ENCODE measurements at regions not wholly inside any gene's neighbourhood (a gene's known extent, or its start where the extent isn't known, plus 50 kb on each side); places are given as distances from the start of the nearest gene placed in this dataset.

DNA sequence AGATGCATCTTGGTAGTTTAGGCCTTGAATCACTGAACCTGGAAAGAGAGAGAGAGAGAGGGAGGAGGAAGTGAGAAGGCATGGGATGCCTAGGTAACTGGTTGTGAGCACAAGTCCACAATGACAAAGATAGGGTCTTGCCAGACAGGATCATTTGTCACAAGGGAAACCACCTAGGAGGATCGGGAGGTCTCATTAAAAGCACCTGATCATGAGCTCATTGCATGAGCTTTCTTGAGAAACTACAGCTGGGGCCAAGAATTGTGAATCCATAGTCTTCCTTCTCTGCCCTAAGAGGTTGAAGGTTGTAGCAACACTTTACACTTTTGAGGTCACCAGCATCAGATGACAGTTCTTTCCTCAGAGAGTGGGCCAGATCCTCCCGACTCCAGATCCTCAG, 195.7 kb downstream of the CD83 start:
- ChIA-PET POLR2A (no interaction called here), CTCF (no interaction called here)

DNA sequence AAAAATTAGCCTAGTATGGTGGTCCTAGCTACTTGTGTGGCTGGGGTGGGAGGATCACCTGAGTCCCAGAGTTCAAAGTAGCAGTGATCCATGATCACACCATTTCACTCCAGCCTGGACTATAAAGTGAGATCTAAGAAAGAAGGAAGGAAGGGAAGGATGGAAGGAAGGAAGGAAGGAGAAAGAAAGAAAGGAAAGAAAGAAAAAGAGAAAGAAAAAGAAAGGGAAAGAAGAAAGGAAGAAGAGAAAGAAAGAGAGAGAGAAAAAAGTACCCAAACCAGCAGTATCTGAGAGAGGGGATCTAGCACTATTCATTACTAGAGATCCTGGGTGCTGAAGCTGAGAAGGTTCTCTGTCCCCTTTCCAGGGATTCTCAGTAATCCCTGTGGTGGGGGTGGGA, 197.8 kb downstream of the CD83 start:
- ChIA-PET POLR2A (no interaction called here), CTCF (no interaction called here)

DNA sequence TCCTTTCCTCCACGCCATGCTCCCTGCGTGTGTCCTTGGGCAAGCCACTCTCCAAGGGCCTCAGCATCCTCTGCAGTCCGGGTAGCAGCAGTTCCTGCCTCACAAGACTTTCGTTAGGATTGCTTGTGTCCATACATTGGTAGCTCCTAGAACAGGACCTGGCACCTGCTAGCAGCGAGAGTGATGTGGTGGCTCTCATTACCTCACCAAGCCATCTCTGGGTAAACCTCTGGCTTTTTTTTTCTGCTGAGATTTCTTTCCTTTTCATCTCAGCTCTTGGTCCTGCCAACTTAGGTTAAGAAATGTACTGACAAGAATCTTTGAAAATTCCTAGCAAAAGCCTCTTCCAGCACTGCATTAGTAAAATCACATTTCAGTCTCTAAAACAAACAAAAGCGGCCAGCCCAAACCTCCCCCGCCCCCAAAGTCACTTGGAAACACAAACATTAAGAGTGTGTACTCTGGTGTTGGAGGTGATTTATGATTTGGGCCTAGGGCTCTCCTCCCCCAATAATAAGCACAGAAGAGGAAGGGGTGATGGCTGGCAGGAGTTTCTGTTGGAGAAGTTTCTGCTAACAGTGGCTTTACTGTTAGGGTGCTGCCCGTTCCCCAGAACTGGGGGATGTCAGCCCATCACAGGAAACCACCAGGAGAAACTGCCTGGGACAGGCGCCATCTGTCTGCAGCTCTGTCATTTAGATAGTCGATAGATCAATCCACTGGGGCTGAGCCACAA, 199.2 kb downstream of the CD83 start:
- POLR2A ChIA-PET: no interaction called here
- CTCF ChIA-PET: interaction anchor here (1.2 kb wide), 1 partner anchor 105 kb away, joined by 3 read pairs; no protein-coding TSS in a partner anchor

DNA sequence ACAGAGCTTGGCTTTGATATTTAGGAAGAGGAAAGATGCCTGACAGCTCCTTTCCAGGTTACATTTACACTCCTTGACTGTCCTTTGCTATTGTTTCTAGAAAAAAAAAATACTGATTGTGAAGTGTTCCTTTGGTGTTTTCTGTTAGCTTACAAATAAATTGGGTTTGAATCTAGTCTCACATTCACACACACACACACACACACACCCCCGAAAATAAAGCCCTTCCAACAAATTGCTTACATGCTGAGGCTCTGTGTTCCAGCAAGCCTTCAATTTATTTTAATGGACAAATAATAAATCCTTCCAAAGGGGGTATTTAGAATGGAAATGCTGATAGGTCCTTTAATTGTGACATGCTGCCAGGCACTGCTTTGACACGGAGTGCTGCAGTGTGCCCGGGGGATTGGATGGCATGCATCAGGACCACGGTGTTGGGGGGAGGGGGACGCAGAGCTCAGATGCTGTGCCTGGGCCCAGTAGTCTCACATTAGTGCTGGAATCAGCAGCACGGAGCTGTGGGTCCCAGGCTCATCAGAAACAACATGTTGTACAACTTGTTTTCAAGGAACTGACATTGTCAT, 199.9 kb downstream of the CD83 start:
- ChIA-PET CTCF (interaction anchor here (1.2 kb wide), 1 partner anchor 106 kb away, joined by 3 read pairs; no protein-coding TSS in a partner anchor), POLR2A (no interaction called here)

DNA sequence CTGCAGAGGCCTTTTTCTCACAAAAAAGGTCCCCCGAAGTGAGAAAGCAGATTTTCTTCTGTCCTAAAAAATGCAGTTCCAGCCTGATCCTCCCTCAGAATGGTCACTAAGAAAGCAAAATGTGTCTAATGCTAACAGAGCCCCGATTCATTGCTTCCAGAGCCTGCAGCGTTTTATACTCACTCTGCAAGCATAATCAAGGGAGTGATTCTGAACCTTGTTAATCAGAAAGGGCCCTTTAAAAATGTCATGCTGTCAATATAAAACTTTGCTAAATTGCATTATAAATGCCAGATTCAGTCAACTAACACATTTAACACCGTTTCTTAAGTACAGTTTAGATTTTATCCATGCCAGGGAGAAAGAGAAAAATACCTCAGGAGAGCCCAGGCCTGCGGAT, 202.8 kb downstream of the CD83 start:
- ChIA-PET POLR2A (no interaction called here), CTCF (no interaction called here)

DNA sequence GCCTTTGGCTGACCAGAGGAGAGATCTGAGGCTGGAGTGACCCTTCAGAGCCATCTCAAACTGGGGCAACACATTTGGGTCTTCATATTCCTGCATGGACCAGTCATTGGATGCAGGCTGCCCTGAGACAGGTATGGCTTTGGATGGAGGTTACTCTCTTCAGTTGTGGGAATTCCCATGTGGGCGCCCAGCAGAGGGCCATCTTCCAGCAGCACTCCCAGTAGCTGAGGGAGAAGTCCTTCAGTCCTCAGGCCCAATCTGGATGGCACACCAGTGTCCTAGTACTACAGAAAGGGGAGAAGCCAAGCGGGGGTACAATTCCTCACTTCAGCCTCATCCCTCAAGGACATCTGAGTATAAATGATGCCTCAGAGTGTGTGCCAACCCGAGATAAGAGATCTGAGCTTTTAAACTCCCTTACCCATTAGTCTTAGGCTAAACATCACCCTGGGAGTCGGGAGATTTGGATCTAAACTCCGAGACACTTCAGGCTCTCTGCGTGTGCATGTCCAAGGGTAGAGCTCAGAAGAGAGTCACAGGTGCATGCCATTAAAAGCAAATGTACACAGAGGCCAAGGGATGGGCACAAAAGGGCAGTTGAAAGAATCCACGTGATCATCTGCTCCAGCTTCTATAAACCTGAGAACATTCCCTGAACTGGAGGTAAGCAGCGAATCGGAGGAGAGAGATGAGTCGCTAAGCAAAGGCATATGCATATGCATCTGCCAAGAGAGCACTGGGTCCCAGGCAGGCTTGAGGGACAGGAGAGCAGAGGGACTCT, 204.6 kb downstream of the CD83 start:
- CTCF ChIA-PET: interaction anchor here (0.6 kb wide), 1 partner anchor 359 kb away, joined by 3 read pairs; no protein-coding TSS in a partner anchor
- POLR2A ChIA-PET: no interaction called here

DNA sequence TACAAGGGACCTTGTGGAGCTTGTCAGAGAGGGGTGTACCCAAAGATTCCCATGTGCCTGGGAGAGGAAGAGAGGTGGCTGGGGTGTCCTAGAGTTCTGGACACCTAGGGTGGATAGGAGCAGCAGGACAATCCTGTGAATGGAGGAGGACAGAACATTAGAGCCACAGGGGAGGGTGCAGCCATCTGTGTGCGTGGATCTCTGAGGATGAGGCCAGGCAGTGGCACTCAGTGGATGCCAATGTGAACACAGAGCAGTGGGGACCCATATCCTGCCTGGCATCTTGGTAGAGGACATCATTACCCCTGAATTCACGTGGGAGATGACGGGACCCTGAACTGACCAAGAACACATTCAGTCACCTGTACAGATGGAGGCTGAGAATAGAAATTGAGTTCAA, 205.3 kb downstream of the CD83 start:
- ChIA-PET POLR2A (no interaction called here), CTCF (no interaction called here)

DNA sequence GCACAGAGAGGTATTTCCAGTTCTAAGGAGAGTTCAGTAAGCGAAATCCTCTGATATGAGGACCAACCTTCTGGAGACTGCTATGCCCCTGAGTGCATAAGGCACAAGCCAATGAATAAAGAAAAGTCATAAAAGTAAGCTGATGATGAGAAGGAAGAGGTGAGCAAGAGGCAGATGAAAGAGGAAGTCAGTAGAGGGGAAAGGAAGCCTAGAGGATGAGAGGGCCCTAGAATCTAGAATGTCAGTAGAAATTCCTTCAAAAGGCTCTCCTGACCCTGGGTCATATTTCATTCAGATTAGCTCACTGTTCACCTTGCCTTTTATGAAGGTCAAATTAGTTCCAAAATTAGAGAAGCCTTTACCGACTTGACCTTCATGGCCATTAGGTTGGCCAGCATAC, 209.2 kb downstream of the CD83 start:
- ChIA-PET POLR2A (no interaction called here), CTCF (no interaction called here)

DNA sequence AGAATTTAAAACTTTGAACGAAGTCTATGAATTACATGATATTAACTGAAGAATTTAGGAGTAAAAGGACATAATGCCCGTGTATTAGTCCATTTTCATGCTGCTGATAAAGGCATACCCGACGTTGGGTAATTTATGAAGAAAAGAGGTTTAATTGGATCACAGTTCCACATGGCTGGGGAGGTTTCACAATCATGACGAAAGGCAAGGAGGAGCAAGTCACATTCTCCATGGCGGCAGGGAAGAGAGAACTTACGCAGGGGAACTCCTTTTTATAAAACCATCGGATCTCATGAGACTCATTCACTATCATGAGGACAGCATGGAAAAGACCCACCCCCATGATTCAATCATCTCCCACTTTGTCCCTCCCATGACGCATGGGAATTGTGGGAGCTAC, 210.6 kb downstream of the CD83 start:
- POLR2A ChIA-PET: no interaction called here
- CTCF ChIA-PET: interaction anchor here (1.1 kb wide), 1 partner anchor 14 kb away, joined by 3 read pairs; no protein-coding TSS in a partner anchor

DNA sequence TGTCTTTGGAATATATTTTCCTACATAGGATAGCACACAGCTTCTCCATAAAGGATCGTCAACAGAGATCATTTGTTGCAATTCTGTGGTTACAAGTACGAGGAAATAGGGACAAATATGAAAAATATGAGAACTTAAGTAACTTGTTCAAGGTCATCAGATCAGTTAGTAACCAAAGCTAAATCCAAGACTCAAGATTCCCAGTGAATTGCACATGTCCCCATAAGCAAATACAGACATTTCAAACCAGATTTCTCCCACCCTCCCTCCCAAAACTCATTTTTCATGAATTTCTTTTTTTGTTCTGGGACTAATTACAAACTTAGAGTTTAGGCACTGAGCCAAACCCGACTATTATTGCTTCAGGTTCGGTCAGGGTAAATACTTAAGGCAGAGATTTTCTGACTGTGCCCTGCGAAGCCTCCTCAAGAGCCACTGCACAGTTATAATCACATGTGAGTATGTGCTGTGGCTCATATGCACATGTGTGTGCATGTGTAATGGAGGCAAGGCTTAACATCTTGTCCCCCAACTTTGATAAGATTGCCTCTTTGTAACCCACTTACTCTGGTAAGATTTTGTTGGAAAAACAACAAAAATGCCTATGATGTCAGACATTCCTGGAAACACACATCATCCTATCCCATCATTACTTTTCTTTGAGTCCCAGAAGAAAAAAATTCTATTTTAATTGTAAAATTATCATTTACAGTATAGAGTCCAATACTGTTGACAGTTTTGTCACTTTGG, 216.2 kb downstream of the CD83 start:
- ChIA-PET POLR2A (no interaction called here), CTCF (no interaction called here)

DNA sequence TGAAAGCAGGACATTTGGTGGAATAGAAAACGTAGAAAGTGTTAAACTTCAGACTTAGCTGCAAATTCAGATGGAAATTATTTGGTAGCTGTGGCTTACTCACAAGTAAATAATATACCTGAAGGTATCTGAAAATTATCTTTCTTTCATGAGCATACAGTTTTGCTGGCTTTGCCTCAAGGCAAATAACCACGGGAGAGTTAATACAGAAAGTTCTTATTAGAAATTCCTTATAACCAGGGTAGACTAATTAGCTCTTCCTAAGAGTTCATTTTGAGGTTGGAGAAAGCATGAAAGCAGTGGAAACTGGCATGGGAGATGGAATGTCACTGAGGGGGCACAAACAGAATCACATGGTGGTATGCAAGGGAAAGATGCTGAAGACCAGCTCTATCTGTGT, 217.5 kb downstream of the CD83 start:
- ChIA-PET POLR2A (no interaction called here), CTCF (no interaction called here)

DNA sequence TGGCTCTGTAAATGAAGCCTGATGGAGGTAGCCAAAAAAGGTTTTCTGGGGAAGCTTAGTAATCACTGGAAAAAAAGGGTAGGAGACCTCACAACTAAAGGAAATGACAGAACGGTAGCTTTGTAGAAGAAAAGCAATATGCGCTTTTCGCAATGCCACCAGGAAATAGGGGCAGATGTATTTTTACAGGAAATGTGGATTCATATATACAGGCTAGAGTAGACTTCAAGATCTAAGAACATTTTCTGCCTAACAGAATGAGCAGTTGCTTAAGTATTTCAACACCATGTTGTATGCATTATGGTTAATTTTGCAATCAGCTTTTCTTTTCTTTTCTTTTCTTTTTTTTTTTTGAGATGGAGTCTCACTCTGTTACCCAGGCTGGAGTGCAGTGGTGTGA, 219.6 kb downstream of the CD83 start:
- CTCF ChIA-PET: no interaction called here
- POLR2A ChIA-PET: no interaction called here

DNA sequence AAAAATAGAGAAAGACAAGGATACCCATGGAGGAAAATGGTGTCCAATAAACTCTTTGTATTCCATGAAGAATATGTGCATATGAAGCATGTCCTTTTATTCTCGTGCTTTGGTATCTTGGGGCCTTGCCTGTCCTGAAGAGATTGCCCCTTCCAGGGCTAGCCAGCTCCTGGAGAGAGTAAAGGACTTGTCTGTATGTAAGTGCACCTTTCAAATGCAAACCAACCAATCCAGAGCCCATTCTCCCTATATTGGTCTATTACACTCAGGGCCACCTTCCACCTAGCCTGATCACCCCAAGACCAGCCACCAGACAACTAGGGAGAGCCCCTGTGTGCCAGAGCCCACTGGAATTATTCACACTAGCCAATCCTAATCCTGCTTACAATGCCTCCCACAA, 221.6 kb downstream of the CD83 start:
- CTCF ChIA-PET: no interaction called here
- POLR2A ChIA-PET: no interaction called here

DNA sequence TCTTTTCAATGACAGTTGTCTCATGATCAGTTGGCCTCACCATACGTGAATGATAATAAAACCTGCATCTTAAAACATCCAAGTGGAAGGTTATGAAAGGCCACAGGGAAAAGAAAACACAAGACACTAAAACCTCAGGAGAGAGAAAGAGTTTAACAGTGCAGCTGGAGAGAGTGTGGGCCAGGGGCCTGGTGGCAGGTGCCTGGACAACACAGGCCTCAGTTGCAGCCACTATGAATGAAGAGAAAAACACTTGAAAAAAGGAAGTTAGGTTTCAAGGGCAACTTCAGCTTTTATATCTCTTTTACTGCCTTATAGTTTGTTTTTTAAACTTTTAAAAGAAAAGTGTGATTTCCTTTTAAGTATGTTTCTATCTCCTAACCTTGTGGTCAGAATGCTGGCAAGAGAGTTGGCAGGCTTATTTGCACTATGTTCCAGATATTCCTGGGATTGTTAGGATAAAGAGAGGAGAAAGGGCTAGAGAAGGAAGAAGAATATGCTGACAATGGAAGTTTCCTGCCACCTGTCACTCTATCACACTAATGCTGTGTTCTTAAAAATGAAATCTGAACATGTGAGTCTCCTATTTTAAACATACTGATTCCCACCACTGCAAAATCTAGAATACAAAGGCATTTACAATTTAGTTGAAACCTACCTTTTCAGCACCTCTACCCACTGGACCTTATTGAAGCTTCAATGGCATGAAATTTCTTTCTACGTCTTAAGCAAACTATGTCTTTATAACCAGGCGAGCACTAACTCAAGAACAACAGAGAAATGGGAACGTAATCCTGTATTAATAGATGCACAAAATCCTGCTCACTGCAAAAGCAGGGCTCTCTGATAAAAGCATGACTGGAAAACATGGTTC, 222.4 kb downstream of the CD83 start:
- CTCF ChIA-PET: no interaction called here

DNA sequence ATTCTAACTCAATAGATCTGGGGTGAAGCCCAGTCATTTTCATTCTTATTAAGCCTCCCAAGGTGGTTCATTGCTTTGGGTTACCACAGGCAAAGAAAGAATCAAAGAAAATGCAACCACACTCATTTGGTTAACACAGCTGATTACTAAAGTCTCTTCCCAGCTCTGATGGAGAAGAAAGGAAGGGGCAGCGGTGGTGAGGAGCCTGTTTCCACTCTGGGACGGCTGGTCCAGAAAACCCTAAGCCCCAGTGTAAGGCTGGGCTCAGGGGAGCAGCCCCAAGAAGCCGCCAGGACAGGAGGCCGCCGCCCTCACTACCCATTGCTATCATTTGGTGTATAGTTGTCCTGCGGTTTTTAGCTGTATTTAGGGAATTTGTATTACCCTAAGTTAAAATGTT, 226.9 kb downstream of the CD83 start:
- ChIA-PET POLR2A (no interaction called here), CTCF (no interaction called here)

More for the DNA sequence above, 222.4 kb downstream of the CD83 start:
- POLR2A ChIA-PET: no interaction called here

DNA sequence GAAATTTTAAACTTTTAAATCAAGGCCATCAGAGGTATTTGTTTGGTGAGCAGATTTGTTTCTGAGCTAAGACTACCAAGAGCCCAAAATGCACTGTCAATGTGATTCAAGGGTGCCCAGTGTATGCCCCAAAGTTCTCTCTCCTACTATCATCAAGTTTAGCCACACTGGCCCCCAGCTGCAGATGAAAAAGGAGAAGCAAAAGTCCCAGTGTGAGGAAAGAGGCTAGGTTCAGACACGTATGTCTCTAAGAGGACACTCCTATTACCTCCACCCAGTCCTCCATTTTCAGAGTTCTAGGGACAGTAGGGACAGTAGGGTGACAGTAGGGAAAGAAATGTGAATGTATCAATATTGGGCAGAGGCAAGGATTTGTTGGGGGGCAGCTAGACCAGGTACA, 230.8 kb downstream of the CD83 start:
- ChIA-PET CTCF (no interaction called here), POLR2A (no interaction called here)

DNA sequence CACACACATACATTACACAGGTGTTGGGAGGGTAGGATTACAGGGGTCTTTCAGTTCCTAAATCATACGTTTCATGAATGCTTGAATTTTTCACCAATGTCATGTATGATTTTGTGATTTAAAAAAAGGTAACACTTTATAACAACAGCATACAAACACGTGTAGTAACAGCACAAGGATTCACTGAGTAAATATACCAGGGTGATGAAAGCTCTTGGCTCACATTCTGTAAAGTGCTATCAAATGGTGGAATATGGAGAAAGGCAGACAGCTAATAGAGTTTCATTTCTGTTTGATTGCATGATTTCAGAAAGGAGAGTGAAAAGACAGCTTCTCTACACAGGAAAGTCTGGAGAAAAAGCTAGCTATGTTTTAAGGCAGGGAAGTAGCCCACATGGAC, 231.9 kb downstream of the CD83 start:
- ChIA-PET CTCF (no interaction called here), POLR2A (no interaction called here)

DNA sequence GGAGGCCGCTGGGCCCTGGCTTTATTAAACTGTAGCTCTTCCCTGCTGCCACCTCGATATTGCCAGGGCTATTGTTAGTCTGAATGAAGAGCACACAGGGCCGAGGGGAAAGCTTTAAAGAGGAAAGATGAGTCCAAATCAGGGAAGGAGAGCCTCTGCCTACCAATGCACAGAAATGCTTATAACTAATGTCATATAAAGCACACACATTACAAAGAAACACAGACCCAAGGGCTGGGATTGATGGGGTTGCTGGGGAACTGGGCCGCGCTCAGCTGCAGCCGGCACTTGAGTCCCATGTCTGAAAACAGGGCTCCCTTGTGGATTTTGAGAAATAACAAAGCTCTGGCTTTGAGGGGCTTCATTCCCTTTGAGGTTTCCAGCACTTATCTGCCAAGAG, 232.6 kb downstream of the CD83 start:
- CTCF ChIA-PET: no interaction called here
- POLR2A ChIA-PET: no interaction called here

DNA sequence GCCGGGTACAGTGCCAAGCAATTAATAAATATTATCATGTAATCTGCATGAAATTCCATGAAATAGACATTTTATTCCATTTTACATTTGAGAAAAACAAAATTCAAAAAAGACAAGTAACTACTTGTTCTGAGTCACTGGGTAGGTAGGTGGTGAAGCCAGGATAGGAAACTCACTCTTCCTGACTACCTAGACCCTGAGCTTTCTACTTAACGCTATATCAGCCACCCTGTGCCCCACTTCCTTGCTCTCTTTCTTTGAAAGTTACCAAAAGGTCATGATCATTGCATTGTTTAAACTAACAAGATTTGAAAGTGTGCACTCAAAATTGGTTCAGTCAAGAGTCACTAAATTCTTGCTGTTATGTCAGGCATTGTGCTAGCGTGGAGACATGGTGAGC, 235.7 kb downstream of the CD83 start:
- CTCF ChIA-PET: no interaction called here
- POLR2A ChIA-PET: no interaction called here

DNA sequence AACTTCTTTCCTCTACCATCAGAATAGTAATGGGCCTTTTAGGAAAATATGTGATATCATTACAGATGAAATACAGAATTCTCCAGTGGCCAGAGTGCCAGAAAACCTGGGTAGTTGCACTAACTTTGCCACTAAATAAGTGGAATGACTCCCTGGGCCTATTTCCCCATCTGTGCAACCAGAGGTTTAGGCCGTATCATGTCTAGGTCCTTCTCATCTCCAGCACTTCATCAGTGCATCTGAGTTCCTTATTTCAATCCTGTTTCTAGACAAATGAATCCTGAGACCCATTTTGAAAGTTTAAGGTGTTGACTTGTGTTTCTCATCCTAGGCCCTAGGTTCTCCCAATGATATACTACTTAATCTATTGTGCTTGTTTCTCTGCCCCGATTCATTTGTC, 236.2 kb downstream of the CD83 start:
- ChIA-PET CTCF (no interaction called here), POLR2A (no interaction called here)
